PC-3 (cell line): ENCODE measurements at regions not wholly inside any gene's neighbourhood (a gene's known extent, or its start where the extent isn't known, plus 50 kb on each side); places are given as distances from the start of the nearest gene placed in this dataset.

Experiments used
- ATAC-seq: fragments of 200-7000 bp; cut with Tn5 transposase; 2 replicates; pipeline ENCODE4 v1.9.1; 2020; ENCODE audit warnings: mild to moderate bottlenecking, moderate library complexity
- BruUV-seq: library from RNA; stranded (reverse); fragments of 400-500 nt; replicated peaks from 2 replicates; lab custom pipeline; 2021; lab: Mats Ljungman, UMichigan
- CTCF ChIA-PET: fragments of 300-600 bp; sonication (Branson Sonifier 250); formaldehyde crosslinking; loops from one replicate; lab custom pipeline; 2022; ENCODE audit warnings: antibody characterized with exemption; lab: Charles Lee
- POLR2A ChIA-PET: fragments of 300-600 bp; sonication (Branson Sonifier 250); formaldehyde crosslinking; loops from one replicate; lab custom pipeline; 2022; ENCODE audit warnings: antibody characterized with exemption; ENCODE audit not compliant: unreplicated experiment; lab: Charles Lee
- DNase-seq: peaks from one replicate; pipeline ENCODE4 v3.0.0-alpha.2; 2015
- H2AFZ ChIP-seq: fragments of 300-600 bp; sonication (generic); 2 replicates; pipeline ENCODE4 v1.6.0; 2016; ENCODE audit warnings: antibody characterized with exemption, low read length
- H3F3A ChIP-seq: fragments of 300-600 bp; sonication (generic); one replicate; pipeline ENCODE4 v1.6.0; 2017; ENCODE audit warnings: antibody characterized with exemption, low read length, control low read depth, mild to moderate bottlenecking; ENCODE audit not compliant: unreplicated experiment
- H3K27ac ChIP-seq: fragments of 300-600 bp; sonication (generic); 2 replicates; pipeline ENCODE4 v1.5.1; 2016; ENCODE audit warnings: mild to moderate bottlenecking, low read length
- H3K27me3 ChIP-seq: fragments of 300-600 bp; sonication (generic); 2 replicates; pipeline ENCODE4 v1.6.1; 2016; ENCODE audit warnings: low read length, mixed read lengths
- H3K36me3 ChIP-seq: fragments of 300-600 bp; sonication (generic); 2 replicates; pipeline ENCODE4 v1.6.1; 2016; ENCODE audit warnings: low read depth, mixed run types, low read length, mixed read lengths
- H3K4me1 ChIP-seq: fragments of 300-600 bp; sonication (generic); 2 replicates; pipeline ENCODE4 v1.5.1; 2016; ENCODE audit warnings: low read length; ENCODE audit not compliant: insufficient read depth
- H3K4me2 ChIP-seq: fragments of 300-600 bp; sonication (generic); 2 replicates; pipeline ENCODE4 v1.6.0; 2016; ENCODE audit warnings: low read length
- H3K4me3 ChIP-seq: fragments of 300-600 bp; sonication (generic); 2 replicates; pipeline ENCODE4 v1.5.1; 2016; ENCODE audit warnings: mild to moderate bottlenecking, low read length, mixed read lengths
- H3K79me2 ChIP-seq: fragments of 300-600 bp; sonication (generic); 2 replicates; pipeline ENCODE4 v1.6.1; 2017; ENCODE audit warnings: low read length, mixed read lengths
- H3K9ac ChIP-seq: fragments of 300-600 bp; sonication (generic); 2 replicates; pipeline ENCODE4 v1.6.0; 2016; ENCODE audit warnings: mild to moderate bottlenecking, low read length
- H3K9me2 ChIP-seq: fragments of 300-600 bp; sonication (generic); replicated peaks from 2 replicates; pipeline ENCODE4 v1.6.1; 2016; ENCODE audit warnings: mixed run types, low read length, mixed read lengths
- H3K9me3 ChIP-seq: fragments of 300-600 bp; sonication (generic); 2 replicates; pipeline ENCODE4 v1.6.1; 2016; ENCODE audit warnings: low read length, mixed read lengths
- H4K20me1 ChIP-seq: fragments of 300-600 bp; sonication (generic); 2 replicates; pipeline ENCODE4 v1.6.1; 2016; ENCODE audit warnings: low read length, mixed read lengths
- EZH2 ChIP-seq: fragments of 300-600 bp; sonication (generic); IDR thresholded peaks from one replicate; pipeline ENCODE4 v1.6.1; 2017; ENCODE audit warnings: antibody characterized with exemption, mild to moderate bottlenecking, low read length; ENCODE audit not compliant: unreplicated experiment
- EZH2phosphoT487 ChIP-seq: fragments of 300-600 bp; sonication (generic); IDR thresholded peaks from 2 replicates; pipeline ENCODE4 v1.6.1; 2018; ENCODE audit warnings: mild to moderate bottlenecking, antibody characterized with exemption, low read length, borderline replicate concordance
- intact Hi-C: fragments of 100-400 bp; cut with micrococcal nuclease; formaldehyde crosslinking; loops from 2 replicates; pipeline ENCODE4 v1.9.0; 2023
- TF ChIP-seq, protein P1 (sequence below): fragments of 300-600 bp; sonication (generic); conservative IDR thresholded peaks from 2 replicates; pipeline ENCODE4 v1.5.1; 2017; ENCODE audit warnings: antibody characterized with exemption, low read depth, mild to moderate bottlenecking, low read length

DNA sequence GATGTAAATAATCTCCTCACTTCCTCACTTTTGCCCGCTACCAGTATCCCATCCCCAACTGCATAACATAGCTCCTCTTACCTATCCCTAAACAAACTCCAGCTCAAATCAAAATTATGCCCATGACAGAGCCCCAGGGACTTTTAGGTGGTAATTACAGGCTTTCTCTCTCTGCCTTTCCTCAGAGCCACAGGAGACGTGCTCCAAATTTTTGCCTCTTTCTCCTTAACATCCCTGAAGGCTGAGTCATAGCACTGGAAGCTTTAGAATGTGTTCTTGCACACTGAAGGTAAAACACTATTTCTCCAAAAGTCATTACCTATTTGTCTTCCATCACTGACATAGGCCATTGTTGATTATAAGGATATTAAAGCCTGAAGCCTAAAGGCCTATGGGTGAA is 263.5 kb upstream of the PLD5 start:
- H4K20me1 ChIP-seq, result no peaks in the 10 kb centered on the region
- no peak overlapping the region for H3K9ac ChIP-seq
- no peak overlapping the region for H3K4me3 ChIP-seq
- intact Hi-C loops, result no loop called here
- peaks cover 67% of the 10 kb centered on the region for H3K27me3 ChIP-seq
- H3K36me3 ChIP-seq, result no peaks in the 10 kb centered on the region
- H3K4me2 ChIP-seq, result no peak overlapping the region
- TF ChIP-seq, protein P1, sequence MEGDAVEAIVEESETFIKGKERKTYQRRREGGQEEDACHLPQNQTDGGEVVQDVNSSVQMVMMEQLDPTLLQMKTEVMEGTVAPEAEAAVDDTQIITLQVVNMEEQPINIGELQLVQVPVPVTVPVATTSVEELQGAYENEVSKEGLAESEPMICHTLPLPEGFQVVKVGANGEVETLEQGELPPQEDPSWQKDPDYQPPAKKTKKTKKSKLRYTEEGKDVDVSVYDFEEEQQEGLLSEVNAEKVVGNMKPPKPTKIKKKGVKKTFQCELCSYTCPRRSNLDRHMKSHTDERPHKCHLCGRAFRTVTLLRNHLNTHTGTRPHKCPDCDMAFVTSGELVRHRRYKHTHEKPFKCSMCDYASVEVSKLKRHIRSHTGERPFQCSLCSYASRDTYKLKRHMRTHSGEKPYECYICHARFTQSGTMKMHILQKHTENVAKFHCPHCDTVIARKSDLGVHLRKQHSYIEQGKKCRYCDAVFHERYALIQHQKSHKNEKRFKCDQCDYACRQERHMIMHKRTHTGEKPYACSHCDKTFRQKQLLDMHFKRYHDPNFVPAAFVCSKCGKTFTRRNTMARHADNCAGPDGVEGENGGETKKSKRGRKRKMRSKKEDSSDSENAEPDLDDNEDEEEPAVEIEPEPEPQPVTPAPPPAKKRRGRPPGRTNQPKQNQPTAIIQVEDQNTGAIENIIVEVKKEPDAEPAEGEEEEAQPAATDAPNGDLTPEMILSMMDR, result no peak
- TF ChIP-seq EZH2phosphoT487, result no peak
- BruUV-seq, result no TSS peak
- no peaks in the 10 kb centered on the region for H3F3A ChIP-seq
- no peaks in the 10 kb centered on the region for H3K9me2 ChIP-seq
- H3K27ac ChIP-seq, result no peak overlapping the region
- ChIA-PET POLR2A (no interaction called here), CTCF (no interaction called here)
- H3K79me2 ChIP-seq, result no peaks in the 10 kb centered on the region
- ATAC-seq, result no peak
- H3K4me1 ChIP-seq, result no peaks in the 10 kb centered on the region
- DNase-seq, result peak; percentile 23
- H3K9me3 ChIP-seq, result no peaks in the 10 kb centered on the region
- H2AFZ ChIP-seq, result no peak overlapping the region

DNA sequence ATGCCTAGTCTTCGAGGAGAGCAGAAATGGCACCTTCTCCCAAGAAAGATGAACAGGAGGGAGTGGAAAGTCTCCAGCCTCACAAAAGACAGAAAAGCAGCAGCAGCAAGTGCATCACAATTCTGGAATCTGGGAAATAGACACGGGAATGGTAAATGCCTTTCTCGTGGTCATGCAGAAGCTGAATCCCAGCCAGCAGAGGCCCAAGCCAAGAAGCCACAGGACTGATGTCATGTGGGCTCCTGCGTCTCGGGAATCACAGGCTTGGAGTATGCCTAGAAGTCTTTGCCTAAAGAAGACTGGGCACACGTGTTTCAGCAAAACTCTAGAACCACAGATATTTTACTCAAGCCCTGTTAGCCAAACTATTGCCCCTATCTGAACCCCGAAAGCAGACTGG is 260.3 kb upstream of the PLD5 start:
- TF ChIP-seq, protein P1, result no peak
- no peak for TF ChIP-seq EZH2phosphoT487
- no peak for TF ChIP-seq EZH2
- H3K4me2 ChIP-seq, result no peak overlapping the region
- H3K9me2 ChIP-seq, result no peaks in the 10 kb centered on the region
- DNase-seq (no peak), ATAC-seq (no peak)
- POLR2A ChIA-PET, result no interaction called here
- no peaks in the 10 kb centered on the region for H3K79me2 ChIP-seq
- BruUV-seq, result no TSS peak
- no peaks in the 10 kb centered on the region for H3F3A ChIP-seq
- H3K36me3 ChIP-seq, result no peaks in the 10 kb centered on the region
- no peaks in the 10 kb centered on the region for H3K4me1 ChIP-seq
- peaks cover 94% of the 10 kb centered on the region for H3K27me3 ChIP-seq
- H3K9ac ChIP-seq, result no peak overlapping the region
- H3K27ac ChIP-seq, result no peak overlapping the region
- no peaks in the 10 kb centered on the region for H4K20me1 ChIP-seq
- no peak overlapping the region for H2AFZ ChIP-seq
- CTCF ChIA-PET, result no interaction called here
- intact Hi-C loops, result no loop called here
- H3K4me3 ChIP-seq, result no peak overlapping the region
- no peaks in the 10 kb centered on the region for H3K9me3 ChIP-seq

DNA sequence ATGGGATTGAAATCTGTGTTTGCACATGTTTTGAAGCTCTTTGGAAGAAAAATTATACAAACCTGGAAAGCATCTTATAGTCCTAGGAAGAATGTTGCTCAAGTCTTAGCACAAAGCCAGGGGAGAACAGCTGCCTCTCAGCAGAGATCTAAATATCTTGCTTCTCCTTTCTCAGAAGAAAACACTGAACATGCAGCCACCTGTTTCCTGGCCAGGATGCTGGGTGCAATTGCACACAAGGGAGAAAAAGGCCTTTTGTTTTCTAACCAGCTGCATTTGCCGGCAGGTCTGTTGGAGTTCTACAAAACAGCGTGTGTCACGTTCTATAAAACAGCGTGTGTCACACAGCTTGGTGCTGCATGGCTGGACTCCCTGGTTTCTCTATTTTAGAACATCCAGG is 259.6 kb upstream of the PLD5 start:
- POLR2A ChIA-PET, result no interaction called here
- Histone ChIP-seq H3K9me2 (no peaks in the 10 kb centered on the region), H3K27me3 (peaks cover 89% of the 10 kb centered on the region), H3K4me1 (no peaks in the 10 kb centered on the region), H3K79me2 (no peaks in the 10 kb centered on the region), H3K4me2 (no peak overlapping the region), H3F3A (no peaks in the 10 kb centered on the region), H4K20me1 (no peaks in the 10 kb centered on the region), H3K9me3 (no peaks in the 10 kb centered on the region), H2AFZ (no peak overlapping the region), H3K9ac (no peak overlapping the region), H3K27ac (no peak overlapping the region), H3K4me3 (no peak overlapping the region), H3K36me3 (no peaks in the 10 kb centered on the region)
- BruUV-seq, result no TSS peak
- intact Hi-C loops, result no loop called here
- no peak for ATAC-seq
- no peak for DNase-seq
- TF ChIP-seq EZH2 (no peak), EZH2phosphoT487 (no peak)
- TF ChIP-seq, protein P1, result no peak
- CTCF ChIA-PET, result no interaction called here
